ENCODE measurements at regions not wholly inside any gene's neighbourhood (a gene's known extent, or its start where the extent isn't known, plus 50 kb on each side); places are given as distances from the start of the nearest gene placed in this dataset.

DNA sequence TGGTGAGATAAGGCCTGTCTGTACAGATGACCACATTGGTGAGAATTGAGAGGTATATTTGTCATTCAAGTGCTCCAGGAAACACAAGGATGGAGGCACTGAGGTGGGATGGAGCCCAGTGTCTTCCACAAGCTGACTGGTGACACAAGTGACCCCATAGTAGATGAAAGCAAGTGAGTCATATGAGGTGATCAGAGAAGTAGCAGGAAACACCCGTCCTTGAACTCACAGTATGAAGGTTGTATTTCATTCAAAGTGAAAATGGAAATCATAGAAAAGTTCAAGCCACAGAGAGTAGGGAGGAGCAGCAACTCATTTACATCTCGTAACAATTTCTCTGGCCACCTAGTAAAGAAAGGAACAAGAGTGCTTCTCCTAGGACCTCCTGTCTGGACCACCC, 609.8 kb downstream of the HS3ST4 start:
- TF ChIP-seq CTCF (conservative IDR thresholded peaks at IDR 0.05; ENCODE audit: low read depth, low read length) (no peak), EZH2 (IDR thresholded peaks at IDR 0.05; ENCODE audit: borderline replicate concordance, low read depth, low read length, poor library complexity, severe bottlenecking) (no peak)
